Stimulated activated CD4-positive, alpha-beta T cell treated with anti-CD3 and anti-CD28 coated beads, Interleukin-12 subunit alpha, Interleukin-12 subunit beta, amount 100 ng/mL, for 48 hours (primary cell): ENCODE measurements at regions not wholly inside any gene's neighbourhood (a gene's known extent, or its start where the extent isn't known, plus 50 kb on each side); places are given as distances from the start of the nearest gene placed in this dataset.

Source experiments
- DNase-seq, 3 donors: peaks; one replicate each; pipeline ENCODE4 v3.0.0-alpha.2; 2020; ENCODE audit warnings: low read depth in 2 of 3, low spot score in 1 of 3

DNA sequence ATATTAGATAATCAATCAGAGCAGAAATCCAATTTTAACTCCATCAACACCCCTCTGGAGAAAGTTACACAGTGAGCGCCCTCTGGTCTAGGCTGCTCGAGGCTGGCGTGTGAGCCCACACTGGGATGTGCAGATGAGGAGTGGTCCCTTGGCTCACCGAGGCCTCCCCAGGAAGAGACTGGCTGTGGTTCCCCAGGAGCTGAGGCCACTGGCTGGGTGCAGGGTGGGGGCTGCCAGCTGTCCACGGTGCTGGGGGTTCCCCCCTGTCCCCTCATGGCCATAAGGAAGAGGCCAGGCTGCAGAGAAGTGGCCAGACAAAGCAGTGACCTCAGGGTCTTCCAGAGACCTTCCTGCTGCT, 750.7 kb downstream of the BRD1 start:
- DNase-seq = no peak

DNA sequence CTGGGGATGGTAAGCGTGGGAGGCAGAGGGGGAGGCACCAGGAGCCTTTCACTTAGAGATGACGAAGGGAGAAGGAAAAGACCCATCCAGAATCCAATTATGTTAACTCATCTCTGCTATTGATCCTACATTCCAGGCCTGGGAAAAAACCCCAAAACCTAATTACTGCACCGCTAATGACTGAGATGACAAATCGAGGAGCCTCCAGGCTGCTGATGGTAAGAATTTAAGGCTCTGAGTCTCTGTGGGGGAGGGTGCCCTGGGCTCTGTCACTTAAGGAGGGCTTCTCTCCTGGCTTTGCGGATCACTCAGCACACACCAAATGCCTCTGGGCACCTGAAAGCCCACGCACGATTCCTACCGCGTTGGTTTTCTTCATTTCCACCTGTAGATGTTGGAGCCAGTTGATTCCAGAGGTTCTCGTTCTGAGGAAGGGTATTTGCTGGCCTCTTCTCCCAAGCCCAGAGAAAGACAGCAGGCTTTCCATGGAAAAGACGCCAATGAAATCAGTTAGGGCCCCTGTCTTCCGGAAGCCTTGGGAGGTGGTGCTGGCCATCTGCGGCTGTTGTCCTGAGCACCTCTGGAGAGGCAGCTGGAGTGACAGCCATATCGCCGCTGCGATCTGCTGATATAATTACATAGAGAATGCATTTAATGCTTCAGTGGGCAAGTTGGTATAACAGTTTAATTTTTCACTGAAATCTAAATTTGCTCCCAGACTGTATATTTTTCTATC, 751.2 kb downstream of the BRD1 start:
- DNase-seq = no peak

DNA sequence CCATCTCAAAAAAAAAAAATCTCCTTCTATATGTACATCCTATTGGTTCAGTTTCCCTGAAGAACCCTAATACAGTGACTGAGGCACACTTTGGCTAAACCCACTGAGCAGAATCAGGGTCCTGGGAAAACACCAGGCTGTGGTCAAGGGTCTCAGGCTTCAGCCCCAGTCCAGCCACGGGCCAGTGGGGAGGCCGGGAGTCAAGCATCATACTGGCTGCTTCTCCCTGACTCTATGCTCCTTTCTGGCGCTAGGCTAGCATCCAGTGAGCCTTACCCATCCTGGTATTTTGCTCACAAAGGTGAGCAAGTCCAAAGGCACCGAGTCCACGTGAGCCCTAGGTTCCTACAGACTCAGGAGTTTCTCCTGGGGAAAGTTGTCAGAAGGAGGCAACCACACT, 752.5 kb downstream of the BRD1 start:
- DNase-seq = no peak

DNA sequence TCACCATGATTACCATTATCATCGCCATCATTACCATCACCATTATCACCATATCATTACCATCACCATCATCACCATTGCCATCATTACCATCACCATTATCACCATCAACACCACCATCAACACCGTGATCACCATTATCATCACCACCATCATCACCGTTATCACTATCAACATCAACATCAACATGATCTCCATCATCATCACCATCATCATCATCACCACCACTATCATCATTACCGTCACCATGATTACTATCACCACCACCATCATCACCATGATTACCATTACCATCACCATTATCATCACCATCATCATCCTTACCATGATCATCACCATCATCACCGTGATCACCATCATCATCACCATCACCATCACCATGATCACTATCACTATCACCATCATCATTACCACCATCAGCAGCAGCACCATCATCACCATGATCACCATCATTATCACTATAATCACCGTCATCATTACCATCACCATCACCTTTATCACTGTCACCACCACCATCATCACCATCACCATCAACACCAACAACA, 753.7 kb downstream of the BRD1 start:
- DNase-seq = no peak

DNA sequence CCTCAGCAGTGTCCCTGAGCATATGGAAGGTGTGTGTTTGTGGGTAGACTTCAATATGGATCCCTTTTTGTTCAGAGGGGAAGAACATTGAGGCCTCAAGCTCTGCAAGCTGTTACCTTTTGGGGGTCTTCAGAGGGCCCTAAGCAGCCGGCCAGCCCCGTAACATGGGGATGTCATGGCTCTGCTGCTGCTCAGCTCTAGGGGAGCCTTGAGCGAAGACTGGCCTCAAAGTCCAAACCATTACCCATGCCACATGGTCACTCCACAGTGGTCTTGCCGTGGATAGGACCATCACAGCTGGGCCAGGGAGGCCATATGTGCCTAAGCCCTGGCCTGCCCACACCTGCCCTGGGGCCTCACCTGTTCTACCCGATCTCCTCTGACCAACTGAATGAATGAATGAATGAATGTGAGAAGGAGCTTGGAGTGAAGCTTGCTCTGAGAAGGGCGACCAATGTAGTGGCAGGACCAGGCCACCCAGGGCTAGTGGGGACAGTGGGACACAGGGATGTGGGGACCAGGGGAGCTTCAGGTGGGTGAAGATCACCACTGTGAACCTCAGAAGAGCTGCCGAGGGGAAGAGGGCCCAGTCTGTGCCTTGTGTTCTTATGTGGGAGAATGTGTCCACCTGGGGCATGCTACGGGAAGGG, 754.6 kb downstream of the BRD1 start:
- no peak for DNase-seq

DNA sequence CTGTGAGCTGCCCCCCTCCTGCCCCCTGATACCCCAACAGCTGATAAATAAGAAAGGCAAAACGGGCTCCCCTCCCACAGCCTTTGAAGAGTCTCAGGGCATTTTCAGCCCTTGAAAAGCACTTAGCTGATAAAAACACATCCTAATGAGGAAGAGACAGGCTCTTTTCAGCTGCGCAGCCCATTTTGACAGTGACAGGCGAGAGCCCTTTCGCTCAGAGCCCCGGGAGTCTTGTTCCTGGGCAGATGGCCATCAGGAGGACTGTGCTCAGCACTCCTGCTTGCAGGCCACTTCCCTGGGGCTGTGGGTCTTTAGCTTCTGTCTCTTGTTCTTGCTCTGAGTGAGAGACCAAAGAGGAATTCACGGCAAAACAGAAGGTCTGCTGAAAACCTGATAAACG, 757.2 kb downstream of the BRD1 start:
- no peak for DNase-seq

DNA sequence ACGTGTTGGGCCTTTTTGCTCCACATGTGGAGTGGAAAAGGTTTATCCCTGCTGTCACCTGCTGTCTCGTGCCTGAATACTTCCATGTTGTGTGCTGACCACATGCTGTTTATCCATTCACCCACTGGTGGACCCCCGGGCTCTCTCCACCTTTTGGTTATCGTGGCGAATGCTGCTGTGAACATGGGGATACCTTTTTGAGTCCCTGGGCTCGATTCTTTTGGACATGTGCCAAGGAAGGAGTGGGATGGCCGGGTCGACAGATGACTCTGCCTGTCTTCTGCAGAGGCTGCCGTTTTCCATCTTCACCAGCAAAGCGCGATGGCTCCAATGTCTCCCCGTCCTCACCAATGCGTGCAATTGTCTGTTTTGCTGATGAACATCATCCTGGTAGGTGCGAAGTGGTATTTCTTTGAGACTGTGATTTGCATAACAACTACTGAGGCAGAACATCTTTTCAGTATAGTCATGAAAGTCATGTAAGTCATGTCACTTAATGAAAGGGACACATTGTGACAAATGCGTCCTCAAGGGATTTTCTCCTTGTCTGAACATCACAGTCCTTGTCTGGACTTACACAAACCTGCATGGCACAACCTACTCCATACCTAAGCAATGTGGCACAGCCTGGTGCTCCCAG, 758.7 kb downstream of the BRD1 start:
- DNase-seq = no peak

DNA sequence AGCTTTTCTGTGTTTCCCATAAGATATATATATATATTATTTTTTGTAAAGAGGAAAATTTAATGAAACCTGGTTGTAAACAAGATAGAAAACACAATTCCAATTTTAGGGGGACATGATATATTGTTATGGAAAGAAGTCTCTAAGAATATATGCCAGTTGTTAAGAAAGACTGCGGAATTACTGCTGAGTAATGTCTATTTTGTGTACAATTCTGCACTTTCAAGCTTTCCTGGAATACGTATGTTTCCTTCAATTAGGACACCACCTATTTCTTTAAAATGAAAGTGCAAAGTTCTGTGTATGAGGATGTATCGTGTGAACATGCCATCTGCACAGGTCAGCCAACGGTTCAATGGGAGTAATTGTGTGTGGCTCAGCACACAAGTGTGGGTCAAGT, 760.2 kb downstream of the BRD1 start:
- DNase-seq = no peak

DNA sequence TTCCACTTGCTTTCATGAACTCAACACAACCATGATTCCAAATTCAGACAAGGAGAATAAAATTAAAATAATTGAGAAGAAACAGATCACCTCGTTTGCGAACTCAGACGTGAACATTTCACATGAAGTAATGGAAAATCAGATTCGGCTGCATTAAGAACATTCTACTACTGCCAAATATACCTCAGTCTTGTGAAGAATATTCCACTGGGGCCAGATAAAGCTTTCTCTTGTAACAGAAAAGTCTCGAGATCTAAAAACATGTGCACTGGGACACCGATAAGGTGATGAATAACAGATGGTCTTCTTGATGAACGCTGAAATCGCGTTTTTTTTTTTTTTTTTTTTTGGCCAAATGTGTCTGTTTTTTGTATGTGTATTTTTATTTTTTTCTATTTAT, 761.1 kb downstream of the BRD1 start:
- DNase-seq = no peak

DNA sequence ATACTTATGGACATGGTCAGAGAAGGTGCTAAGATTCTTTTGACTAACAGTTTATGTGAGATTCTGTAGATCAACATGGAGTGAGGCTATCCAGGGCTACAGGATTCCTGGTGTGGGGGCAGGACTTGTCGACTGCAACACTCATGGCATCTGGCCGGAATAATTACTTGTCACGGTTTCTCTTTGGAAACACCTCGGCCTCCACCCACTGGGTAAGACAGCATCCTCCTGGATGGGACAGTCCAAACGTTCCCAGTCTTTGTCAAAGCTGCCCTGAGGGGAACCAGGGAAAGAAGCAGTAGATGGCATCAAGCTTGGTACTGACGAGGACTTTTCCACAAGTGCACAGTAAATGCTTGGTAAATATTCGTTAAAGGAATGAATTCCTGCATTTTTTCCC, 762.8 kb downstream of the BRD1 start:
- no peak for DNase-seq

DNA sequence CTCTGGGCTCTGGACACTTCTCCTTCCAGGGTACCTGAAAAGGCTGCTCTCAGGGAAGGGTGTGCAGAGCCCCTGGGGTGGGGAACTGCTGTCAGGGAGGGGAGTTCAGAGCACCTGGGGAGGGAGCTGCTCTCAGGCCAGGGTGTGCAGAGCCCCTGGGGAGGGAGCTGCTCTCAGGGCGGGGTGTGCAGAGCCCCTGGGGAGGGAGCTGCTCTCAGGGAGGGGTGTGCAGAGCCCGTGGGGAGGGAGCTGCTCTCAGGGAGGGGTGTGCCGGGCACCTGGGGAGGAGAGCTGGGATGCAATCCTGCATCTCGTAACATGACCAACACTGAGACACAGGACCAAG, 764.2 kb downstream of the BRD1 start:
- no peak for DNase-seq

DNA sequence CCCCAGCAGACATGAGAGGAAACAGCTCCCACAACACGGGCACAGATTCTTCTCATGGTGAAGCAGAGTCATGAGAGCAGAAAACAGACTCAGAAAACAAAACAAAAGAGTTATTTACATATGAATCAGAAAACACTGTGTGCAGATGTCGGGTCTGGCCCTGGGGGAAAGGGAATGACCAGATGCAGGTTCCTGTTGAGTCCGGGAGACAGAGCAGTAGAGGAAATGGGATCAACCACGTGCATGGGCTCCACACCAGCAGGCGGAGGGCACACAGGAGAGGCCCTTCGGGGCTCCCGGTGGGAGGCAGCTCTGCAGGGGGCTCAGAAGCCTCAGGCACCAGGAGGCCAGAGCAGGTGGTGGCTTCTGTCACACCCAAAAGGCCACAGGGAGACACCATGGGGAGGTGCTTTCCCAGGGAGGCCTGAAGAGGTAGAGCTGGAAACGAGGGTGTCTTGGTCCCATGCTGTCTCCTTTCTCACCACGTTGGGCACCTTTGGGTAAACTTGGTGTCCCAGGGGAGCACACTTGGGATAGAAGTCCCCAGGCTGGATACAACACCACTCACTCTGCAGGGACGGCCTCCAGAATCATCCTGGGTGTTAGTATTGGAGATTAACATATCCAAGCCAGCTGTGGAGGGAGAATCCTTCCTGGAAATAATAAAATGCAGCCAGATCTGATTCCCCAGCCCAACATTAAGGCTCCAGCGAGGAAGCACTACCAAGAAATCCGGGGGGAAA, 764.7 kb downstream of the BRD1 start:
- no peak for DNase-seq

DNA sequence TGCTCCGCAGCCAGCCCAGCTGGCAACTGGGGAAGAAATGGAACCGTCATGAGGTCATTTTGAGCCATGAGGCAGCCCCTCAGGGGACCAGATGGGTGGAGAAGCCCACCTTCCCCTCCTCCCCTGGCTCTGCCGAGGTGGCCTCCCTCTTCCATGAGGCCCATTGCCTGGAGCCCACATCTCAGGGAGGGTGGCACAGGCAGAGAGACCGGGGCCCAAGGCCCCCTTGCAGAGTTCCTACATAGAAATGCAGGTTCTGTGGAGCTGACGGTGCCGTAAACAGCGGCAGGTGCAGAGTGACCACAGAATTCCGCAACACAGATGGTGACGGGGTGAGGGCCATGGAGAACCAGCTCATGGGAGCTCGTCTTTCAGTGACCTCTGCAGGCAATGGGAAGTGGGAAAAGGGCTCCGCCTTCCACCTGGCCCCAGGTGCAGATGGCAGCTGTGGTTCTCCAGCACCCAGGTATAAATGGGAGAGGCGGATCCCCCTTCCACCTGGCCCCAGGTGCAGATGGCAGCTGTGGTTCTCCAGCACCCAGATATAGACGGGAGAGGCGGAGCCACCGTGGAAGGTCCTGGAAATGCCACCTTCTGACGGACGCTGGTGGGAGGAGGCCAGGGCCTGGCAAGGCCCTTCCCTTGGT, 765.4 kb downstream of the BRD1 start:
- no peak for DNase-seq

DNA sequence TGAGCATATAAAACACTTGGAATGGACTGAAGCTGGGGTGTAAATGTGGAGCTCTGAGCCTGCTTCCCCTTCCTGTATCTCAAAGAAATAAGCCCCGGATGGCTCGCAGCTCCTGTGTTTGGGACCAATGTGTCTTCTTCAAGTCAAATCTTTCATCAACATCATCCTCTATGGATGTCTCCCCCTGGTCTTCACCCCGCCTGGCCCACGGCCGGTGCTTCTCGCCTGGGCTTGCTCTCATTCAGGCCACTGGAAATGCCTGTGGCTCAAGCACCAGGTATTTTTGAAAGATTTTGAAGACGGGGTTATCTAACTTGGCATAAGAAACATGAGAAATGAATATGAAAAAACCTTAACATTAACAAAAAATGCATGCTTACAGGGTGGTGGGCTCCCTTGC, 769.8 kb downstream of the BRD1 start:
- DNase-seq = no peak

DNA sequence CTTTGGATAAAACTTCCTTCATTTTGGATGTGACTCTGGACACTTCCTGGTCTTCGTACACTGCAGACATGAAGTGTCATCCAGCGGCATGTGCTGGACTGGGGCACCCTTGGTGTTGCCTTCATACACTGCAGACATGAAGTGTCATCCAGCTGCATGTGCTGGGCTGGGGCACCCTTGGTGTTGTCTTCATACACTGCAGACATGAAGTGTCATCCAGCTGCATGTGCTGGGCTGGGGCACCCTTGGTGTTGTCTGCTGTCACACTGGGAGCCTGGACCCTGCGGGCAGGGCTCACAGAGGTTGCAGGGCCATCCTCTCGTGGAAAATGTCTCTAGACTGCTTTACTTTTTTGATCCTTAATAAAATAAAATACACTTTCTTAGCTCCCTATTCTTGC, 771.4 kb downstream of the BRD1 start:
- DNase-seq = no peak

DNA sequence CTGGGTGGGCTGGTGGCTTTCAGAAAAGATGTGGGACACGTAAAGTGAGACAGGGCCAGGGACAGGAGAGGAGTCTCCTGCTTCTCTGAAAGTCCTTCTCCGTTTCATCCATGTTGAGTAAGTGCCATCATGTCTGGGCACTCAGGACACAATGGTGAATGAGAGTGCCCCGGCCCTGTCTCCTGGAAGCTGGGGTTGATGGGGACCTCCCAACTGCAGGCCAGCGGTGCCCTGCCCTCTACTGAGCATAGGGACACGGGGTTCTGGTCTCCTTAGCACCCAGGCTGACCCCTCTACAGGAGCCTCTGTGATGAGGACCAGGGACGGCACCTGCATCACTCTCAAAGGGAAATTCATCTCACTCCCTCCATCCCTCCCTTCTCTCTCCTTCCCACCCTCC, 772.3 kb downstream of the BRD1 start:
- no peak for DNase-seq

DNA sequence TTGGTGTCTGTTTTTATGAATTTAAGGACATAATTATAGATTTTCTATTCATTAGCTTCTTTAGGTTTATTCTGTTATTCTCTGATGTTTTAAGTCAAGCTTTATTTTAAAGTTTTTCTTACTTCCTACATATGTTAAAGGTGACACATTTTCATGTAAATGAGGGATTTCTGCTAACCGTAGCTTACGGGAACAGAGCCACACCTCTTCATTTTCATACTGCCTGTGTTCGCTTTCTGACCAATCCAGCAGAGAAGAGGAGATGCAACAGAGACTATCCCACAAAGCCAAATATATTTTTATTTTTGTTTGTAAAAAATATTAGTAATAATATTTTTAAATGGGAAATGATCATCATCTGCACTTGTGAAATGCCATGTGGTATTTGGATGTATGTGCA, 774.1 kb downstream of the BRD1 start:
- no peak for DNase-seq

DNA sequence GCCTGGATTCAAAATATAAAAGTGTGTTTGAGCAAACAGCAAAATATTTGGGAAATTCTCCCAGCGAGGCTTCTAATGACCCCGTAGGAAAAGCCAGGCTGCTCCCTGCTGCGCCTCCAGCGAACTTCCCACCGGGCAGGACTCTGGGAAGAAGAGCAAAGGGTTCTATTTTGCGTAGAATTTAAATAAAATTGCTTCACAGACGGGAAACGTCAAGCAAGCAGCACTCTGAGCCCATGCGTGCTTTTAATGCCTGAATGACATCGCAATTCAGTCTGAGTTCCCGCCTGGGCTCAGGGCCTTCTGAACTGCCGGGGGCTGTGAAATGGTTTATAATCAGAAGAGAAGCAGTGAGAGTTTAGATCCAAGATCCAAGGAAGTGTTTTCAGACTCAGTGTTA, 775.1 kb downstream of the BRD1 start:
- no peak for DNase-seq

DNA sequence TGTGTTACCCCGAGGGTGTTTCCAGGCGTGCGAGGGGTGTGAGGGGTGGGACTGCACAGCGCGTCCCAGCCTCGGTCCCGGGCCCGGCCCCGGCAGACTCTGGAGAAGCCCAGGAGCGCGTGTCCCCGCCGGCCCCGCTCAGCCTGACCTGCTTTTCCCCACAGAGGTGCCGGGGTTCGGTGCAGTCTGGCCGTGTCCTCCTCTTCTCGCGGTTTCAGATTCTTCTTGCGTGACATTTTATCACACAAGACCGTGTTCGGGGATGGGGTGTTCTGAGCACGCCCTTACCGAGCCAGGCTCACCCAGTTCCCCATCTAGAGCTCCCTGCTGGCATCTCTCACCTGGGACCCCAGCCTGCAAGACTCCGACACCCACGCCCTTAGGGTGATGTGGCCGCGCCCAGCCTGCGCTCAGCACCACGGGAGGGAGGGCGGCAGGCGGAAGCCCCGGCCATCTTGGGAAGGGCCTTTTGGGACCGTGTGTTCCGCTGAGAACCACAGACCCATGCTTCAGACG, 775.6 kb downstream of the BRD1 start:
- peak in 2 of 3 donors; percentile 1 to 53 for DNase-seq

DNA sequence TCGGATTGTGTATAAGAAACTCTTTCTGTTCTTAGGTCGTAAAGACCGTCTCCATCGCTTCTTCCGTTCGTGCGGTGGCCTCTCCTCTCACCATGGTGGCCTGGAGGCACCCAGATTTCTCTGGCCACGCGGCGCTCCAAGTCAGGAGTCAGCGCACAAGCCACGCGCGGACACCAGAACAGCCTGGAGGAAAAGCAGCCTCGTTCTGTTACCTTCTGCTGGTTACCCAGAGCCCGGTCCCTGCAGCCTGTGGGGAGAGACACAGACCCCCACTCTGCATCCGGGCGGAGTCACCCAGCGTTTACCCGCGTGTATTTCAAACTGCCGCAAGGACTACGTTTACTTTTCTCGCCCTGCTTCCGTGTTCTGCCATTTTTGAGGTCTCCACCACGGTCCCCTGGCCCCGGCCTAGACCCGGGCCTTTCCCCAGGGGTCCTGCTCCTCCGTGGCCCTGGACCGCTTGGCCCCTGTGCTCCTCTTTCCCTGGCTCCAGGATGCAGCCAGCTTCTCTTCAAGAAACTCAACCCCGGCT, 776.1 kb downstream of the BRD1 start:
- DNase-seq = no peak

DNA sequence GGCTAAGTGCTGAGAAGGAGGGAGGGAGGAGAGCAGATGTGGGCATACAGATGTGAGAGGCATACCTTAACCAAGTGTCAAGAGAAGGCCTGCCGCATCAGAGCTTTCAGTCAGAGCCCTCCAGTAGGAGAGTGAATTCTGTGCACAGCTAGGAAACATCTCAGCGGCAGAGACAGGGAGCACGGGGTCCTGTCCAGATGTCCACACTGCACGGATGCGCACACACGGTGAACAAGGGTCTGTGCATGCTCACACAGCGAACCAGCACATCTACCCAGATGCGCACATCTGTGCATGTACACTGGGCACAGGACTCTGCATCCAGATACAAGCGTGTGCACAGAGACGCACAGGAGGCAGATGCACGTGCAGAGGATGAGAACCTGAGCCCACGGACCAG, 778.0 kb downstream of the BRD1 start:
- no peak for DNase-seq
